GM13977 (cell line): ENCODE measurements at regions not wholly inside any gene's neighbourhood (a gene's known extent, or its start where the extent isn't known, plus 50 kb on each side); places are given as distances from the start of the nearest gene placed in this dataset.
"Not testable (repeated sequence)": the region's sequence is repeated elsewhere in the genome, so short reads cannot be mapped to it uniquely, and the experiment has no call there.

Source experiments
- DNase-seq: peaks from one replicate; pipeline ENCODE4 v3.0.0; 2012; ENCODE audit warnings: low spot score
- CTCF ChIP-seq: IDR thresholded peaks from 2 replicates; pipeline ENCODE4 v1.5.1; 2012; ENCODE audit warnings: mild to moderate bottlenecking, control low read depth; ENCODE audit not compliant: insufficient read depth; ENCODE audit errors: extremely low read depth, missing control alignments
- in situ Hi-C: fragments of 300-500 bp; cut with MboI; formaldehyde crosslinking; loops from one replicate; pipeline ENCODE4 v1.12.0; 2022; ENCODE audit warnings: low sequenced_read_pairs, low pct_unique_long_range_greater_than_20kb, mixed read lengths, inconsistent platforms; ENCODE audit not compliant: unreplicated experiment

GRCh38 chr3:144877356-144877755 lies 905.7 kb downstream of the DIPK2A start:
- no peak for TF ChIP-seq CTCF
- in situ Hi-C loops = no loop called here
- no peak for DNase-seq

- in situ Hi-C loops = no loop called here
- TF ChIP-seq CTCF = no peak
- DNase-seq = no peak
Measured at GRCh38 chr3:144879701-144880100, 908.1 kb downstream of the DIPK2A start.

GRCh38 chr3:144893980-144894379 lies 922.4 kb downstream of the DIPK2A start:
- in situ Hi-C loops = no loop called here
- no peak for TF ChIP-seq CTCF
- no peak for DNase-seq

- no peak for TF ChIP-seq CTCF
- DNase-seq = no peak
- in situ Hi-C loops = no loop called here
Measured at GRCh38 chr3:144894576-144894975, 923.0 kb downstream of the DIPK2A start.

- in situ Hi-C loops = no loop called here
- no peak for TF ChIP-seq CTCF
- DNase-seq = no peak
Measured at GRCh38 chr3:144900366-144900765, 928.7 kb downstream of the DIPK2A start.

- DNase-seq, in situ Hi-C loops: not testable (repeated sequence)
Measured at GRCh38 chr3:144907581-144907980, 936.0 kb downstream of the DIPK2A start.

- in situ Hi-C loops = no loop called here
- no peak for TF ChIP-seq CTCF
- no peak for DNase-seq
Measured at GRCh38 chr3:144912968-144913367, 941.3 kb downstream of the DIPK2A start.
